GM12878 (cell line): ENCODE measurements at regions not wholly inside any gene's neighbourhood (a gene's known extent, or its start where the extent isn't known, plus 50 kb on each side); places are given as distances from the start of the nearest gene placed in this dataset.

Source experiments
- ATAC-seq: fragments of 200-7000 bp; cut with Tn5 transposase; 3 replicates; pipeline ENCODE4 v1.9.1; 2020; ENCODE audit warnings: mild to moderate bottlenecking, moderate library complexity
- BruUV-seq: library from RNA; stranded (reverse); fragments of 400-500 nt; replicated peaks from 2 replicates; lab custom pipeline; 2021; lab: Mats Ljungman, UMichigan
- CTCF ChIA-PET: fragments of 300-600 bp; sonication (Branson Sonifier 250); formaldehyde crosslinking; extraction: SDS; loops from one replicate; lab custom pipeline; 2021; ENCODE audit warnings: inconsistent platforms; lab: Yijun Ruan, JAX
- POLR2A ChIA-PET: fragments of 350-600 bp; formaldehyde crosslinking; extraction: SDS; loops from one replicate; lab custom pipeline; 2021; ENCODE audit warnings: inconsistent platforms; lab: Charles Lee
- RAD21 ChIA-PET: fragments of 300-600 bp; sonication (Branson Sonifier 250); formaldehyde crosslinking; loops from one replicate; lab custom pipeline; 2023; ENCODE audit warnings: antibody characterized with exemption; ENCODE audit not compliant: unreplicated experiment; lab: Charles Lee
- SMC1A ChIA-PET: fragments of 300-600 bp; sonication (Branson Sonifier 250); formaldehyde crosslinking; loops from one replicate; lab custom pipeline; 2023; ENCODE audit not compliant: unreplicated experiment, uncharacterized antibody; lab: Charles Lee
- DNase-seq: peaks from one replicate; pipeline ENCODE4 v3.0.0-alpha.2; 2011; ENCODE audit warnings: low read depth, low spot score
- FAIRE-seq: peaks from 3 replicates; lab custom pipeline; 2011; peaks lifted over from hg19 to GRCh38; lab: Jason Lieb, UNC
- H2AFZ ChIP-seq: 2 replicates; pipeline ENCODE4 v1.6.0; 2011; ENCODE audit warnings: low read depth, low read length, control low read depth; ENCODE audit not compliant: control insufficient read depth
- H3K27ac ChIP-seq: 2 replicates; pipeline ENCODE4 v1.5.1; 2011; ENCODE audit warnings: control low read depth; ENCODE audit not compliant: control insufficient read depth, insufficient read depth
- H3K27me3 ChIP-seq, 2 experiments: replicated peaks in 1 of 2; 2 replicates each; pipeline versions ENCODE4 v1.6.0 to v1.6.1; 2011; ENCODE audit warnings: low read length in 1 of 2; ENCODE audit not compliant: control insufficient read depth in 2 of 2, insufficient read depth in 2 of 2
- H3K36me3 ChIP-seq, 2 experiments: 2 replicates each; pipeline ENCODE4 v1.5.1; 2011; ENCODE audit warnings: low read length in 1 of 2; ENCODE audit not compliant: control insufficient read depth in 2 of 2, insufficient read depth in 2 of 2
- H3K4me1 ChIP-seq: 2 replicates; pipeline ENCODE4 v1.6.1; 2011; ENCODE audit warnings: mild to moderate bottlenecking, low read length, moderate library complexity, mixed read lengths; ENCODE audit not compliant: control insufficient read depth, insufficient read depth
- H3K4me2 ChIP-seq: 2 replicates; pipeline ENCODE4 v1.6.0; 2011; ENCODE audit warnings: control low read depth; ENCODE audit not compliant: control insufficient read depth, insufficient read depth
- H3K4me3 ChIP-seq: fragments of 200-600 bp; sonication (generic); 2 replicates; pipeline ENCODE4 v1.5.1; 2016
- H3K79me2 ChIP-seq: 2 replicates; pipeline ENCODE4 v1.6.0; 2011; ENCODE audit warnings: low read length; ENCODE audit not compliant: control insufficient read depth, insufficient read depth
- H3K9ac ChIP-seq: 2 replicates; pipeline ENCODE4 v1.8.0; 2011; ENCODE audit warnings: low read length, control low read depth, mixed read lengths; ENCODE audit not compliant: control insufficient read depth, insufficient read depth
- H3K9me3 ChIP-seq: replicated peaks from 3 replicates; pipeline ENCODE4 v1.5.1; 2011; ENCODE audit warnings: mild to moderate bottlenecking, low read length; ENCODE audit not compliant: control insufficient read depth, insufficient read depth
- H4K20me1 ChIP-seq: 2 replicates; pipeline ENCODE4 v1.6.0; 2011; ENCODE audit not compliant: control insufficient read depth, insufficient read depth
- BCL3 ChIP-seq: IDR thresholded peaks from 2 replicates; pipeline ENCODE4 v1.6.1; 2011; ENCODE audit warnings: borderline replicate concordance, low read depth, mild to moderate bottlenecking, moderate library complexity, low read length; ENCODE audit not compliant: insufficient read depth, poor library complexity, severe bottlenecking
- CHD1 ChIP-seq: IDR thresholded peaks from 2 replicates; pipeline ENCODE4 v1.6.1; 2012; ENCODE audit warnings: low read depth, low read length, improper control_type of control experiment
- CREM ChIP-seq: IDR thresholded peaks from 2 replicates; pipeline ENCODE4 v1.6.1; 2014; ENCODE audit warnings: antibody characterized with exemption, low read depth
- EZH2 ChIP-seq: IDR thresholded peaks from 2 replicates; pipeline ENCODE4 v1.6.1; 2012; ENCODE audit warnings: low read depth, mild to moderate bottlenecking, control low read depth, inconsistent platforms, low read length, borderline replicate concordance; ENCODE audit not compliant: control insufficient read depth
- GABPA ChIP-seq: IDR thresholded peaks from 2 replicates; pipeline ENCODE4 v1.6.1; 2014; ENCODE audit warnings: antibody characterized with exemption, low read depth, mild to moderate bottlenecking, inconsistent platforms
- IRF4 ChIP-seq: IDR thresholded peaks from 2 replicates; pipeline ENCODE4 v1.6.1; 2011; ENCODE audit warnings: low read depth, low read length
- MEF2A ChIP-seq: IDR thresholded peaks from 2 replicates; pipeline ENCODE4 v1.6.1; 2011; ENCODE audit warnings: low read depth, mild to moderate bottlenecking, low read length, moderate library complexity; ENCODE audit not compliant: insufficient read depth
- NFYA ChIP-seq: IDR thresholded peaks from 2 replicates; pipeline ENCODE4 v1.6.1; 2011; ENCODE audit warnings: low read depth, mild to moderate bottlenecking, low read length, improper control_type of control experiment, borderline replicate concordance
- PBX3 ChIP-seq: IDR thresholded peaks from 2 replicates; pipeline ENCODE4 v1.6.1; 2011; ENCODE audit warnings: mild to moderate bottlenecking, low read depth, low read length, moderate library complexity; ENCODE audit not compliant: insufficient replicate concordance
- PML ChIP-seq: IDR thresholded peaks from 2 replicates; pipeline ENCODE4 v1.6.1; 2012; ENCODE audit warnings: low read length, inconsistent platforms
- WGBS: methylation state at CpG from one replicate; pipeline ENCODE4 v1.1.6; 2016; ENCODE audit warnings: low lambda C conversion rate; ENCODE audit not compliant: insufficient replicate concordance, insufficient coverage; ENCODE audit errors: missing lambda C conversion rate; 5-methylcytosine and 5-hydroxymethylcytosine counted together
- in situ Hi-C: fragments of 300-500 bp; cut with MboI; formaldehyde crosslinking; loops from 9 replicates; pipeline ENCODE4 v1.14.3; 2018; ENCODE audit warnings: mixed read lengths
- intact Hi-C: fragments of 100-400 bp; cut with micrococcal nuclease; formaldehyde crosslinking; loops from one replicate; pipeline ENCODE4 v1.14.2; 2022; ENCODE audit not compliant: unreplicated experiment
- TF ChIP-seq, protein P1 (sequence below): fragments of 450-650 bp; IDR thresholded peaks from 2 replicates; pipeline ENCODE4 v1.6.1; 2017; ENCODE audit warnings: mild to moderate bottlenecking, moderate library complexity

DNA sequence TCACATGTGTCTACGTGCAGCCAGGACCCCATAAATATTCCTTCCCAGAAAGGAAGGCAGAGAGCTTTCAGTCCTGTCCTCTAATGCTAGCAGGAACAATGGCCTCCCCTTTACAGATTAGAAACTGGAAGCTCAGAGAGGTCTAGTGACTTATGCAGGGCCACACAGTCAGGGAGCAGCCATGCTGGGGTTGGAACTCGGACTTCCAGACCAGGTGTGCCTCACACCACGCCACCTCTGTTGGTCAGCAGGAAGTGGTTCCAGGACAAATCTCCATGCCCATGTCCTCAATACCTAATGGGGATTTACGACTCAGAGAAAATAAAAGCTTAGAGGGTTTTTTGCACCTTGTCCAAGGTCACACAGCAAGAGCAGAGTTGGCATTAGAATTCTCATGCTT lies 378.9 kb downstream of the RPS24 start:
- no peak for DNase-seq
- H3K27ac ChIP-seq, result no peak overlapping the region
- no peak for TF ChIP-seq PBX3
- TF ChIP-seq, protein P1, sequence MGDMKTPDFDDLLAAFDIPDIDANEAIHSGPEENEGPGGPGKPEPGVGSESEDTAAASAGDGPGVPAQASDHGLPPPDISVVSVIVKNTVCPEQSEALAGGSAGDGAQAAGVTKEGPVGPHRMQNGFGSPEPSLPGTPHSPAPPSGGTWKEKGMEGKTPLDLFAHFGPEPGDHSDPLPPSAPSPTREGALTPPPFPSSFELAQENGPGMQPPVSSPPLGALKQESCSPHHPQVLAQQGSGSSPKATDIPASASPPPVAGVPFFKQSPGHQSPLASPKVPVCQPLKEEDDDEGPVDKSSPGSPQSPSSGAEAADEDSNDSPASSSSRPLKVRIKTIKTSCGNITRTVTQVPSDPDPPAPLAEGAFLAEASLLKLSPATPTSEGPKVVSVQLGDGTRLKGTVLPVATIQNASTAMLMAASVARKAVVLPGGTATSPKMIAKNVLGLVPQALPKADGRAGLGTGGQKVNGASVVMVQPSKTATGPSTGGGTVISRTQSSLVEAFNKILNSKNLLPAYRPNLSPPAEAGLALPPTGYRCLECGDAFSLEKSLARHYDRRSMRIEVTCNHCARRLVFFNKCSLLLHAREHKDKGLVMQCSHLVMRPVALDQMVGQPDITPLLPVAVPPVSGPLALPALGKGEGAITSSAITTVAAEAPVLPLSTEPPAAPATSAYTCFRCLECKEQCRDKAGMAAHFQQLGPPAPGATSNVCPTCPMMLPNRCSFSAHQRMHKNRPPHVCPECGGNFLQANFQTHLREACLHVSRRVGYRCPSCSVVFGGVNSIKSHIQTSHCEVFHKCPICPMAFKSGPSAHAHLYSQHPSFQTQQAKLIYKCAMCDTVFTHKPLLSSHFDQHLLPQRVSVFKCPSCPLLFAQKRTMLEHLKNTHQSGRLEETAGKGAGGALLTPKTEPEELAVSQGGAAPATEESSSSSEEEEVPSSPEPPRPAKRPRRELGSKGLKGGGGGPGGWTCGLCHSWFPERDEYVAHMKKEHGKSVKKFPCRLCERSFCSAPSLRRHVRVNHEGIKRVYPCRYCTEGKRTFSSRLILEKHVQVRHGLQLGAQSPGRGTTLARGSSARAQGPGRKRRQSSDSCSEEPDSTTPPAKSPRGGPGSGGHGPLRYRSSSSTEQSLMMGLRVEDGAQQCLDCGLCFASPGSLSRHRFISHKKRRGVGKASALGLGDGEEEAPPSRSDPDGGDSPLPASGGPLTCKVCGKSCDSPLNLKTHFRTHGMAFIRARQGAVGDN, result no peak
- TF ChIP-seq MEF2A, result no peak
- no peak for TF ChIP-seq NFYA
- no peak for TF ChIP-seq CREM
- TF ChIP-seq EZH2, result no peak
- no peak for TF ChIP-seq BCL3
- TF ChIP-seq PML, result no peak
- TF ChIP-seq CHD1, result no peak
- no peak for TF ChIP-seq GABPA
- TF ChIP-seq IRF4, result no peak
- no peaks in the 10 kb centered on the region for H3K36me3 ChIP-seq
- in situ Hi-C loops, result no loop called here
- FAIRE-seq, result no peak
- H3K79me2 ChIP-seq, result no peaks in the 10 kb centered on the region
- no peaks in the 10 kb centered on the region for H3K9me3 ChIP-seq
- no peaks in the 10 kb centered on the region for H4K20me1 ChIP-seq
- no peak for ATAC-seq
- H3K4me3 ChIP-seq, result no peak overlapping the region
- POLR2A ChIA-PET, result no interaction called here
- WGBS, result 0% methylated on average over 4 of the region's 4 CpGs
- no peak overlapping the region for H3K4me2 ChIP-seq
- RAD21 ChIA-PET, result no interaction called here
- H3K9ac ChIP-seq, result no peak overlapping the region
- no peak overlapping the region for H2AFZ ChIP-seq
- SMC1A ChIA-PET, result no interaction called here
- BruUV-seq, result no TSS peak
- no peaks in the 10 kb centered on the region; a peak in 1 of 4 replicates for H3K27me3 ChIP-seq
- intact Hi-C loops, result no loop called here
- no peaks in the 10 kb centered on the region for H3K4me1 ChIP-seq
- CTCF ChIA-PET, result no interaction called here
